HEK293 (cell line): ENCODE measurements at regions not wholly inside any gene's neighbourhood (a gene's known extent, or its start where the extent isn't known, plus 50 kb on each side); places are given as distances from the start of the nearest gene placed in this dataset.
A peak's percentile ranks its signal among the peaks of the same experiment; 100 is the strongest.

Source experiments
- CTCF ChIA-PET: fragments of 350-600 bp; formaldehyde crosslinking; extraction: SDS; loops from one replicate; lab custom pipeline; 2021; ENCODE audit warnings: antibody characterized with exemption; lab: Yijun Ruan, JAX
- POLR2A ChIA-PET: fragments of 300-600 bp; formaldehyde crosslinking; extraction: SDS; loops from one replicate; lab custom pipeline; 2020; ENCODE audit warnings: antibody characterized with exemption, inconsistent platforms; lab: Yijun Ruan, JAX
- H3K27ac ChIP-seq: fragments of 200-500 bp; sonication (Bioruptor generic); 2 replicates; pipeline ENCODE4 v1.5.1; 2014; ENCODE audit warnings: low read depth, low read length, control low read depth, inconsistent platforms; ENCODE audit errors: extremely low read depth
- H3K36me3 ChIP-seq, 2 experiments: fragments of 200-500 bp in 1 of 2; sonication (Bioruptor generic) in 1 of 2; 1 replicate in 1 of 2; 2 replicates in 1 of 2; pipeline ENCODE4 v1.5.1; 2014 to 2017; ENCODE audit warnings: inconsistent platforms in 2 of 2, low read length in 2 of 2; ENCODE audit not compliant: control insufficient read depth in 2 of 2, insufficient read depth in 1 of 2
- H3K4me1 ChIP-seq: fragments of 200-500 bp; sonication (Bioruptor generic); 2 replicates; pipeline ENCODE4 v1.5.1; 2014; ENCODE audit warnings: mild to moderate bottlenecking, low read length, inconsistent platforms; ENCODE audit not compliant: control insufficient read depth, insufficient read depth
- H3K4me3 ChIP-seq: 2 replicates; pipeline ENCODE4 v1.5.1; 2011; ENCODE audit warnings: low read depth, mild to moderate bottlenecking, control low read depth, low read length, moderate library complexity
- H3K9me3 ChIP-seq: fragments of 200-500 bp; sonication (Bioruptor generic); 2 replicates; pipeline ENCODE4 v1.5.1; 2014; ENCODE audit warnings: low read depth, low read length, inconsistent platforms; ENCODE audit not compliant: control insufficient read depth, insufficient read depth
- BCL11B ChIP-seq: fragments of 450-650 bp; formaldehyde crosslinking; IDR thresholded peaks from 2 replicates; pipeline ENCODE4 v1.5.1; 2016; ENCODE audit warnings: low read depth, missing biosample characterization, missing genetic modification characterization
- GFI1B ChIP-seq: fragments of 450-650 bp; formaldehyde crosslinking; IDR thresholded peaks from 2 replicates; pipeline ENCODE4 v1.5.1; 2016; ENCODE audit warnings: missing biosample characterization, missing genetic modification characterization
- OVOL3 ChIP-seq: fragments of 450-650 bp; formaldehyde crosslinking; IDR thresholded peaks from 2 replicates; pipeline ENCODE4 v1.5.1; 2016; ENCODE audit warnings: missing biosample characterization, missing genetic modification characterization
- TRIM28 ChIP-seq: IDR thresholded peaks from 2 replicates; pipeline ENCODE4 v1.6.1; 2011; ENCODE audit warnings: low read length, control low read depth, borderline replicate concordance
- ZBTB48 ChIP-seq: fragments of 450-650 bp; formaldehyde crosslinking; IDR thresholded peaks from 2 replicates; pipeline ENCODE4 v1.5.1; 2016; ENCODE audit warnings: missing biosample characterization, missing genetic modification characterization
- ZFHX2 ChIP-seq: fragments of 450-650 bp; formaldehyde crosslinking; conservative IDR thresholded peaks from 2 replicates; pipeline ENCODE4 v1.5.1; 2016; ENCODE audit warnings: missing biosample characterization, missing genetic modification characterization
- ZFP3 ChIP-seq: fragments of 450-650 bp; formaldehyde crosslinking; IDR thresholded peaks from 2 replicates; pipeline ENCODE4 v1.5.1; 2016; ENCODE audit warnings: low read depth, missing biosample characterization, missing genetic modification characterization
- ZFP41 ChIP-seq: fragments of 450-650 bp; formaldehyde crosslinking; IDR thresholded peaks from 2 replicates; pipeline ENCODE4 v1.5.1; 2016; ENCODE audit warnings: missing biosample characterization, missing genetic modification characterization, borderline replicate concordance
- ZIC2 ChIP-seq: fragments of 450-650 bp; formaldehyde crosslinking; IDR thresholded peaks from 2 replicates; pipeline ENCODE4 v1.5.1; 2016; ENCODE audit warnings: missing biosample characterization, missing genetic modification characterization
- ZNF121 ChIP-seq: fragments of 450-650 bp; formaldehyde crosslinking; IDR thresholded peaks from 2 replicates; pipeline ENCODE4 v1.5.1; 2016; ENCODE audit warnings: missing biosample characterization, missing genetic modification characterization
- ZNF2 ChIP-seq: fragments of 450-650 bp; formaldehyde crosslinking; IDR thresholded peaks from 2 replicates; pipeline ENCODE4 v1.5.1; 2016; ENCODE audit warnings: missing biosample characterization, missing genetic modification characterization
- ZNF335 ChIP-seq: fragments of 450-650 bp; formaldehyde crosslinking; conservative IDR thresholded peaks from 2 replicates; pipeline ENCODE4 v1.5.1; 2016; ENCODE audit warnings: missing biosample characterization, missing genetic modification characterization
- ZNF37A ChIP-seq: fragments of 450-650 bp; IDR thresholded peaks from 2 replicates; pipeline ENCODE4 v1.5.1; 2018; ENCODE audit warnings: missing biosample characterization, missing genetic modification characterization
- ZNF391 ChIP-seq: fragments of 450-650 bp; formaldehyde crosslinking; IDR thresholded peaks from 2 replicates; pipeline ENCODE4 v1.5.1; 2016; ENCODE audit warnings: low read depth, missing biosample characterization, missing genetic modification characterization, borderline replicate concordance
- ZNF514 ChIP-seq: fragments of 450-650 bp; formaldehyde crosslinking; IDR thresholded peaks from 2 replicates; pipeline ENCODE4 v1.5.1; 2016; ENCODE audit warnings: missing biosample characterization, missing genetic modification characterization
- ZNF776 ChIP-seq: fragments of 450-650 bp; formaldehyde crosslinking; IDR thresholded peaks from 2 replicates; pipeline ENCODE4 v1.5.0; 2017; ENCODE audit warnings: missing biosample characterization, missing genetic modification characterization, borderline replicate concordance
- ZSCAN30 ChIP-seq: fragments of 450-650 bp; IDR thresholded peaks from 2 replicates; pipeline ENCODE4 v1.5.1; 2018; ENCODE audit warnings: missing biosample characterization, mild to moderate bottlenecking, missing genetic modification characterization, moderate library complexity
- ZXDB ChIP-seq: fragments of 450-650 bp; formaldehyde crosslinking; IDR thresholded peaks from 2 replicates; pipeline ENCODE4 v1.5.1; 2016; ENCODE audit warnings: missing biosample characterization, missing genetic modification characterization

DNA sequence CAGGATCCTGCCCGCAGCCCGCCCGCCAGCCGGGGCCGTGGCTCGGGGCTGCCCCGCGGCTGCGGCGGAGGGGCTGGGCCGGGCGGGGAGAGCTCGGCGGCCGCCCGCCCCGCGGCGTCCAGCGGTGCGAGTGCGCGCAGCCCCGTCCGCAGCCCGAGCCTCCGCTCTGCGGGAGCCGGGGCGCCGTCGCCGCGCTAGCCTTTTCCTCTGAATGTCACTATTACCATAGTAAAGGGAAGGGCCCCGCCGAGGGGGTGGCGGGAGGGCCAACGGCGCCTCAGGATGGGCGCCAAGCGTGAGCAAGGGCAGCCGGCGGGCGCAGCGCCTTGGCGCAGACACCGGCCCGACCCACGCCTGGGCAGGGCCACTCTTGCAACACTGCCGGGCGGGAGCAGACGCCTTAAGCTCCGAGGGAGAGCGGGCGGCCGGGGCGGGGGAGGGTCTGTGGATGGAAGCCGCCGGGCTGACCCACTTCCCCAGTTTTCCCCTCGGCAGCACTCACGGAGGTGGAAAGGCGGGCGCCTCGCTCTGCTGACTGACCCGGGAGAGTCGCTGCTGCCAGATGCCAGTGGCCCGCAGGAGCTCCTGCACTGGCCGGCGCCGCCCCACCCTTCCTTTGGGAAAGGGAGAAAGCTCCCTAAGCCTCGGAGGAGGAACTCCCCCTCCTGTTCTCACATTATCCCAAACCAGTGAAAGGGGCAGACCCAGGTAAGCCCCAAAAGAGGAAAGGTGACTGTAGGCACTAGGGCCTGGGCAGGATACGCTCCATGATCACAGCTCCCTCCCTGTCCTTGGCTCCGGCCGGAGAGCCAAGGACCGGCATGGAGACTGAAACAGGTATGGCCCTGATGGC is 329.4 kb downstream of the HNRNPD start (continued):
- 0 out of 2 replicates have a peak, but pooled peaks have one; percentile 35 for TF ChIP-seq ZNF2
- TF ChIP-seq, all 188 proteins: peak for 32

DNA sequence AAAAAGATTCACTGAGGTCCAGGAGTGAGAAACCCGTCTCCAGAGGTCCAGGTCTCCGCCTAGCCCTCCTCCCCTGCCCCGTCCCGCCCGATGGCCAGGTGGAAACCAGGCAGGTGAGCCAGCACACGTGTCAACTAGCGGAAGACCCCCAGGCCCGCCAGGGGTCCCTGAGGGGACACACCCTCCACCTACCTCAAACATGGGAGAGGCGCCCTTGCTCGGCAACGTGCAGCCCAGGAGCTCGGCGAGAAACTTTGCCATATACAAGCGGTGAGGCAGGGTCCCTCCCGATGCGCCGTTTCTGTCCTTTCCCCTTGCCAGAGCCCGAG is 330.0 kb downstream of the HNRNPD start:
- no peaks in the 10 kb centered on the region for H3K36me3 ChIP-seq
- no peak overlapping the region; the same call in 1 of the 2 replicates for H3K27ac ChIP-seq
- H3K4me1 ChIP-seq: no peaks in the 10 kb centered on the region
- no peaks in the 10 kb centered on the region for H3K9me3 ChIP-seq
- POLR2A ChIA-PET: no interaction called here
- CTCF ChIA-PET: interaction anchor here (1.5 kb wide), 1 partner anchor 576 kb away, joined by 4 read pairs; no protein-coding TSS in a partner anchor
- TF ChIP-seq ZNF335 (tag by site-specific recombination): 0 out of 2 replicates have a peak, but pooled peaks have one; percentile 11
- no peak for TF ChIP-seq ZNF514 (tag by site-specific recombination)
- H3K4me3 ChIP-seq: peak overlapping the region; percentile 33

DNA sequence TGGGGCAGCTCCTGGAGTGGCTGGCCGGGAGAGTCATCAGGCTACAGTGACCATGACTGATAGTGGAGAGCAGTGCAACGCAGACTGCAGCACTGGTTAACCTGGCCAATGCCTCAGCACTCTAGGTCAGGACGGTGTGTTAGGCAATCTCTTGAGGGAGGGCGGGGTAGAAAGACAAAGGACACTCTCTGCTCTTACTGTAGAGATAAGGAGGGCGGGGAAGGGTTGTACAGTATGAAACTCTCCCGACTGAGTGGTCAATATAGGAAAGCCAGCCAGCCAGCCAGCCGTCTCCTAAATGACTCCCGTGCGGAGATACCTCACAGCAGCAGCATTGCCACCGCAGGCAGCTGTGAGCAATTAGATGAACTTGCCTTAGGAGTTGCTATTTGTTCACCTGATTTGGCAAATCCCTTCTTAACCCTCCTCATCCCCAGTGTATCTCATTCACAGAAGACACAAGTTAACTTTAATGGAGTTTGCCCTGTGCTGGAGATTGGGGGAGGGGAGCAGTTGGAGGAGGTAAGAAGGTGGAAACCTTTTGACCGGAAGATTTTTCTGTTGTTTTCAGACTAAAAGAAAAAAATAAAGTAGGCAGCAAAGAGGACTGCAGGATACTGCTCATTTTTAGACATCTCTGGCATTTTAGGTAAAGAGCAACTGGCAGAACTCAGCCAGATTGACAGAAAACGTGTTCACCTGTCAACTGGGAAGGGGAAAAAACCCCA is 330.5 kb downstream of the HNRNPD start:
- ChIA-PET CTCF (interaction anchor here (1.5 kb wide), 1 partner anchor 576 kb away, joined by 4 read pairs; no protein-coding TSS in a partner anchor), POLR2A (no interaction called here)
- Histone ChIP-seq H3K27ac (no peak overlapping the region), H3K4me1 (no peaks in the 10 kb centered on the region), H3K9me3 (no peaks in the 10 kb centered on the region), H3K36me3 (no peaks in the 10 kb centered on the region), H3K4me3 (no peak overlapping the region; the same call in 1 of the 2 replicates)
- TF ChIP-seq ZIC2 (tag by site-specific recombination): no peak
- peak; percentile 56 for TF ChIP-seq ZNF335 (tag by site-specific recombination)

DNA sequence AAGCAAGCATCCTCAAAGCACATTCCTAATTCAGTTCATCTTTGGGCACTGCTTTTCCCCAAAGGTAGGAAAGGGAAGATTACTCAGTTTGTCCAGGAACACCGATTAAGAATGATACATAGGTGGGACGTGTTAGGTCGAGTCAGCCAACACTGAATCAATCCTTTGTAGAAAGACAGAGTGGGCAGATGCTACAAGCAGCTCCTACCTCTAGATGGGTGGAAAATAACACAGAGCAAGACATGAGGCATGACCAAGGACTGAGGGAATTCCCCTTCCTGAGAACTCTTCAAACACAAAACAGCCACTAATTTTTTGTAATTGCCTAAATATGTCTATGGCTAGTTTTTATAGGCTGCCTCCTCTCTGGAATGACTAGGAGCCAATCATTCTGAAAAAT is 331.7 kb downstream of the HNRNPD start:
- TF ChIP-seq TRIM28 (no peak), ZFP41 (no peak), ZFP3 (tag by site-specific recombination) (no peak), GFI1B (tag by site-specific recombination) (no peak), ZNF37A (tag by site-specific recombination) (no peak), OVOL3 (tag by site-specific recombination) (no peak), ZNF391 (tag by site-specific recombination) (no peak), ZSCAN30 (tag by site-specific recombination) (no peak), ZNF121 (tag by site-specific recombination) (no peak), ZFHX2 (tag by site-specific recombination) (no peak), ZBTB48 (tag by site-specific recombination) (no peak), ZXDB (tag by site-specific recombination) (no peak), BCL11B (tag by site-specific recombination) (no peak), ZNF776 (no peak)
- POLR2A ChIA-PET: no interaction called here
- H3K27ac ChIP-seq: no peak overlapping the region
- no peaks in the 10 kb centered on the region for H3K9me3 ChIP-seq
- CTCF ChIA-PET: interaction anchor here (0.6 kb wide), 1 partner anchor 194 kb away, joined by 7 read pairs; no protein-coding TSS in a partner anchor
- H3K4me1 ChIP-seq: no peaks in the 10 kb centered on the region
- no peak overlapping the region for H3K4me3 ChIP-seq
- no peaks in the 10 kb centered on the region for H3K36me3 ChIP-seq
